GDM1 (cell line): ENCODE measurements at regions not wholly inside any gene's neighbourhood (a gene's known extent, or its start where the extent isn't known, plus 50 kb on each side); places are given as distances from the start of the nearest gene placed in this dataset.
"Not testable (repeated sequence)": the region's sequence is repeated elsewhere in the genome, so short reads cannot be mapped to it uniquely, and the experiment has no call there.

Experiments
- DNase-seq: peaks from one replicate; lab custom pipeline; 2025; lab: John Stamatoyannopoulos, UW

GRCh38 chr19:29054886-29055675 is 157.9 kb downstream of the UQCRFS1 start:
- DNase-seq = no peak

GRCh38 chr19:29048873-29049272 is 164.1 kb downstream of the UQCRFS1 start:
- no peak for DNase-seq

GRCh38 chr19:29045679-29046254 is 167.2 kb downstream of the UQCRFS1 start:
- DNase-seq = no peak

GRCh38 chr19:29044037-29044436 is 168.9 kb downstream of the UQCRFS1 start:
- DNase-seq = no peak

- DNase-seq = no peak
Measured at GRCh38 chr19:29042450-29042849, 170.5 kb downstream of the UQCRFS1 start.

- no peak for DNase-seq
Measured at GRCh38 chr19:29040951-29041350, 172.0 kb downstream of the UQCRFS1 start.

- DNase-seq = no peak
Measured at GRCh38 chr19:29040292-29040691, 172.7 kb downstream of the UQCRFS1 start.

- not testable (repeated sequence) for DNase-seq
Measured at GRCh38 chr19:29039036-29039435, 173.9 kb downstream of the UQCRFS1 start.

GRCh38 chr19:29031216-29031615 is 181.7 kb downstream of the UQCRFS1 start:
- DNase-seq = no peak

GRCh38 chr19:29029268-29029958 is 183.5 kb downstream of the UQCRFS1 start:
- no peak for DNase-seq

GRCh38 chr19:29022599-29022998 is 190.4 kb downstream of the UQCRFS1 start:
- DNase-seq = no peak

- DNase-seq = no peak
Measured at GRCh38 chr19:29022165-29022564, 190.8 kb downstream of the UQCRFS1 start.

GRCh38 chr19:29021232-29021916 is 191.6 kb downstream of the UQCRFS1 start:
- DNase-seq = no peak

GRCh38 chr19:29019403-29019802 is 193.5 kb downstream of the UQCRFS1 start:
- DNase-seq = no peak

GRCh38 chr19:29018542-29018941 is 194.4 kb downstream of the UQCRFS1 start:
- no peak for DNase-seq

GRCh38 chr19:29017788-29018187 is 195.2 kb downstream of the UQCRFS1 start:
- no peak for DNase-seq

GRCh38 chr19:29016926-29017760 is 195.8 kb downstream of the UQCRFS1 start:
- no peak for DNase-seq

- DNase-seq = no peak
Measured at GRCh38 chr19:29016353-29016752, 196.6 kb downstream of the UQCRFS1 start.

GRCh38 chr19:29015569-29015968 is 197.4 kb downstream of the UQCRFS1 start:
- DNase-seq = no peak

GRCh38 chr19:29014857-29015436 is 198.0 kb downstream of the UQCRFS1 start:
- no peak for DNase-seq

GRCh38 chr19:29013988-29014387 is 199.0 kb downstream of the UQCRFS1 start:
- no peak for DNase-seq
